ENCODE measurements at regions not wholly inside any gene's neighbourhood (a gene's known extent, or its start where the extent isn't known, plus 50 kb on each side); places are given as distances from the start of the nearest gene placed in this dataset.

DNA sequence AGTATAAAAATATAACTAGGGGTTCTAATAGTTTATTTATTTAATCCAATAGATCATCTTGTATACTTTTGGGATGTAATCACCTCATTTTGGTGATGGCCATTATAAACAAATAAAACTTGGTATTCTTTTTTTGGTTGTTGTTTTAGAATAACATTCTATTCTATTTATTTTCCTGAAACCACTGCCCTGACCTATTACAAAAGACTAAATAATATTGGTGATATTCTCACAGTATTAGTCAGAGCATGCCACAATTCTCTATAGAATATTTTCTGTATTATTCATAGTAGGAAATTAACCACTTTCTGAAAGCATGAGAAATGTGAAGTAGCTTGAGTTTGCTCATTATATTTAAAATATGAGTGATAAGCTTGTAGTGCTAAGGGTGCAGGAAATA is 54.1 kb upstream of the LRRC7 start:
- no peak for TF ChIP-seq CTCF (IDR thresholded peaks at IDR 0.05; ENCODE audit: low read depth, low read length, missing control alignments)
- no peak for DNase-seq (ENCODE audit: extremely low read depth, low read depth)
- H3K4me3 ChIP-seq (replicated peaks; ENCODE audit: low read depth, low read length), result no peak overlapping the region
